ENCODE measurements at regions not wholly inside any gene's neighbourhood (a gene's known extent, or its start where the extent isn't known, plus 50 kb on each side); places are given as distances from the start of the nearest gene placed in this dataset.

DNA sequence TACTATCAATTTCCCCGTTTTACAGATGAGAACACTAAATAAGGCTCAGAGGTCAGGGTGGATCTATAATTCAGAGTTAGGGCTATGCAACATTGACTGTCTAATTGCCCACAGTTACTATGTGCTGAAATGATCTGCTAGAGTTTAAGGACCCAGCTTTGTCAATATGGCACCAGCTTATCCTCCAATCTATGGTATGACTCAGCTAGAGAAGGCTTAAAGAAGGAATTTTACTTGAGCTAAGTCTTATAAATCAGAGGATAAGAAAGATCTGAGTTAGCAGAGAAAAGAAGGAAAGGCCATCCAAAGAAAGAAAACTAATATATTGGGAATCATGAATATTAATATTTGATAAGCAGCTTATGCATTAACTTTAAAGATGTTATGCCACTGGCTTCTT, 78.1 kb downstream of the ASB9 start:
- DNase-seq: no peak

DNA sequence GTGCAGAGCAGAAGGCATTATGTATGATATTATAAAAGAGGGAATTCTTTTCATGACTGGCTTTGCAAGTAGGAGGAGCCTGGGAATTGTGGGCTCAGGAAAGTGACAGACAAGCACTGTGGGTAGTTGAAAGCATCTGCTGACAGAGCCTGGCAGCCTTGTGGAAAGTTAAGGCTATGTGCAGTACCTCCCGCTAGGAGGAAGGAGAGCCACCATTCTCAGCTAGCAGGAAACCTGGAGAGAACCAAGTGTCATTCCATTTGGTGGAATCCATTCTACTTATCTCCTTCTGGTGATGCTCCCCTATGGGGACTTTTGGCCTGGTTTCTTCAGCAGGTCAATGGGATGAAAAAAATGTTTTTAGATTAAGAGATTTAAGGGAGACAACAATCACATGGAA, 81.8 kb downstream of the ASB9 start:
- no peak for DNase-seq

DNA sequence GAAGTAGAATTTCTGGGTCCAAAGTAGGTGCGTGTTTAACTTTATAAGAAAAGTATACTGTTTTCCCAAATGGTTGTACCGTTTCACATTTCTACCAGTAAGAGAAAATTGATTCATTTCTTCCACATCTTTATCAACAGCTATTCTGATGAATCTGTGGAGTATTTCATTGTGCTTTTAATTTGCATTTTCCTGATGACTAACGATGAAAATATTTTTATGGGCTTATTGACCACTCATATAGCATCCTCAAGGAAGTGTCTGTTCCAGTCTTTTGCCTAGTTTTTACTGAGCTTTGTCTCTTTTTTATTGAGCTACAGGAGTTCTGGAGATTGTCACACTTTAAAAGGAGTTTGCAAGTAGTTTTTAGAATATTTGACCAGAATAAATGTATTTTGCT, 92.6 kb downstream of the ASB9 start:
- DNase-seq: no peak

DNA sequence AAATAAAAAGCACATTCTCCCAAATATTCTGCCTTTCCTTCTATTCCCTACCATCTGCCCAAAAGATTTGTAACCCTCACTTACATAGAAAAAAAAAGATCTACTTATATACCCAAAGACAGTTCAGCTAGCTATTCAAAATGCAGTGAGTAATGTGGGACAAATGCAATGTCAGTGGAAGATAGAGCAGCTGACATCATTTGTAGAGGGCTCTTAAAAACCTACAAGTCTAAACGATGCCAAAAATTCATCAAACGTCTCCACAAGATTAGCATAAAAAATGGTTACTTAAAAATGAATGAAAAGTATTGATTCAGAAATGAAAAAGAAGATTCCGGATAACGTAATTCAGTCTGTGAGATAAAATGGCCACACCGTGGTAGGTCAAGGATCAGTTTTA, 96.5 kb downstream of the ASB9 start:
- no peak for DNase-seq

DNA sequence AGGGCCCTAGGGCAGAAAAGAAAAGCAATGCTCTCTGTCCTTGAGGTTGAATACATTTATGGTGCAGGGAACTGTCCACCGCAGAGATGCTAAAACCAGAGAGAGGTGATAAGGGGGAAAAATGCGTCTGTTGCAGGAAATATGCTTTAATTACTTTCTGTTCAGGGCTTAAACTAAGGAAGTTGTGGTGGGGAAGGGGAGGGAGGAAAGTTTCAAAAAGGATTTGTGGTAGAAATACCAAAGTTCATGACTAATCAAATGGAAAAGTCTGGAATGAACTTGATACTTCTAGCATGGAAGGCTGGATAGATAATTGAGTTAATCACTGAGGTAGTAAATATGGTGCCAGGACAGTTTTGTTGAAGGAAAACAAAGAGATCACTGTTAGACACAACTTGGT, 99.0 kb downstream of the ASB9 start:
- DNase-seq: no peak

DNA sequence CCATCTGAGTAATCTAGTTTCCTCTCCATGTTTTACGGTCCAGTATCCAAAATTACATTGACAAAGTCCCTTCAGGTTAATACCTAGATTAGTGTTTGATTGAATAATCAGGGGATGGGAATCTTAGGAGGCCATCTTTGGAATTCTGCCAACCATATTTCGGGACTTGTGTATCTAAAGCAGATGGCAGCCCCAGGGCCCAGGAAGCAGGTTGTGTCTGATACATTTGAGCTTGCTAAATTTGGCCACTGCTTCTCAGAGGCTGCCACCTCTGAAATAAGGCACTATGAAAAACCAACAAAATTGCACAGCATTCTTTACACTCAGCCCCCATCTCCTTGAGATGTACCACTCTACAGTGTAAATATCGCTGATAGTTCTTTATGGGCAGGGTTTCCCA, 102.1 kb downstream of the ASB9 start:
- DNase-seq: no peak

DNA sequence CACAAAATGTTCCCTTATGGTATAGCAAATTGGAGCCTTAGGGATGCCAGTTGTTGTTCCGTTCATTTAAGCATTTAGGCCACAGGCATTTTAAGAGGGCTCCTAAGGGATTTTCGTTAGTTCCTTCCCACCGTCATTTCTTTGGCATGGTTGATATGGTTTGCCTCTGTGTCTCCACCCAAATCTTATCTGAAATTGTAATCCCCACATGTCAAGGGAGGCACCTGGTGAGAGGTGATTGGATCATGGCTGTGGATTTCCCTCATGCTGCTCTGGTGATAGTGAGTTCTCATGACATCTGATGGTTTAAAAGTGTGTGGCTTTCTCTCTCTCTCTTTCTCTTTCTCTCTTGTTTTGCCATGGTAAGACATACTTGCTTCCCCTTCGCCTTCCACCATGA, 104.1 kb downstream of the ASB9 start:
- no peak for DNase-seq

DNA sequence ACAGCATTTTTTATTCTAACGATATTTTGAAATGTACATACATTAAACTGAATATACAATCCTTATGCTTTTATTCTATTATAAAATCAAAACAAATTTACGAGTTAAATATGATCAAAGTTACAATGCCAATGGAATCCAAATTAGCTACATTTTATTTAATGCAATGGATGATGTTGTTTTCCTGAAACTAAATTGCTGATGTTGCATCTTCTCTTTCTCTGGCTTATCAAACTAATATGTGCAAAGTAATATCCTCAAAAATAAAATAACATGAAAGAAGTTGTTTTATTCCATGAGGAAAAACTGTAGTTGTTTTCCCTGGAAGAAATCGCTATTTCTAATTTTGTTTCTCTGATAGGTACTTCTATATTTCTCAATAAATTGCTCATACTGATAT, 106.8 kb downstream of the ASB9 start:
- no peak for DNase-seq

DNA sequence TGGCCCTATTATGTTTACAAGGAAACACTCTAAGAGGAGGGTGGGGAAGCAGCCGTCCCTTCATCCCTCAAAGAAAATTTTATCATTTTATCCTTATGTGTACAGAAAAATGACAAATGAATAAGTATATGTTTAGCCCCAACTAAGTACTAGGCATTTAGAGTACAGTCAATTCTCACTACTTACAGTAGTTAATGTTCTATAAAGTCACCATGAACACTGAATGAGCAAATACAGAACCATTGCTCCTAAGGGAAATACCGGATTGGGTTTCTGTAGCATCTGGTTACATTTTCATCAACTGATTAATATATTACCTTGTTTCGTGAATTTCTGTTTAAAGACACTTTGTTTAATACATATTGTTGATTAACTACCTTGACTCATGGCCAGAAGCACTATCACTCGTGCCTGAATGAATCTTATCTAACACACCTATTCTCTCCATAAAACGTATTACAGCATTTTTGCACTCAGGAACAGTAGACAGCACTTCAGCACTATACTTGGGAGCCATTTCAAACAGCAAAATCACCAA, 109.3 kb downstream of the ASB9 start:
- DNase-seq: no peak

DNA sequence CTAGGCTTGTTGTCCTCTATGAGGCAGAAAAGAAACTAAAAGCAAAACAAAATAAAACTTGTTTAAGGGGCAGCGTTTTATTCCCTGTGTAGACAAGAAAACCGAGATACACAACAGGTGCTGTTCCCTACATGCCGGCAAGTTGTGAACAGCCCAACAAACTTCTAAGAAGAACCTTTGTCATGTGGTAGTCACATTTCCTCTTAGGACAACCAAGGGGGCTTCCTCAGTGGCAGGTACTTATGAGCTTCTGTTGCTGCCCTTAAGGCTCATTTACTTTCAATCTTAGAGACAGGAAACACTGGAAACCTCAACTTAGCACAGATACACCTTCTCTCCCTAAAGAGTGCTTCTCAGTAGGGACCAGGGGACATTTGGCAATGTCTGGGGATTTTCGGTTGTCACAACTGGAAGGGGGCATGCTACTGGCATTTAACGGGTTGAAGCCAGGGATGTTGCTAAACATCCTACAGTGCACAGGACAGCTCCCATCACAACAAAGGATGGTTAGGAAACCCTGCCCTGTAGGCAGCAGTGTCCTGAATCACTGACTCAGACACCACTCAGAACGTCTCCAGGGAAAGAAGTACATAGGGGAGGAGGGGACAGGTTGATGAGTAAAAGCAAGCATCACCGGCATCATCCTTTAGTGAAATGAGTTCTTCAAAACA, 111.0 kb downstream of the ASB9 start:
- DNase-seq: no peak

DNA sequence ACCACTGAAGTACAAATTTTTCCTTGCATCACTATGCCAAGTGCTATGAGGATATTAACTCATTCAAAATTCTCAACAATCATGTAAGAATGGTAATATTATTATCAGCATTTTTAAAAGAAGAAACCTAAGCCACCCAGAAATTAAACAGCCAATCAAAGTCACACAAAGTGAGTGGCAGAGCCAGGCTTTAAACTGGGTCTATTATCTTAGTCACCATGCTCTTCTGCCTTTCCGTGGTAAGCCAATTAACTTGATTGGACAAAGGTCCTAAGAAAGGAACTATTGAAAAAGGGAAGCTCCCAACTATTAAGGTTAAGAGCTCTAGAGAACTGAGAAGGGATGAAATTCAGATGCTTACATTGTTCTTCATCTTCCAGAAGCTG, 111.5 kb downstream of the ASB9 start:
- DNase-seq: no peak

DNA sequence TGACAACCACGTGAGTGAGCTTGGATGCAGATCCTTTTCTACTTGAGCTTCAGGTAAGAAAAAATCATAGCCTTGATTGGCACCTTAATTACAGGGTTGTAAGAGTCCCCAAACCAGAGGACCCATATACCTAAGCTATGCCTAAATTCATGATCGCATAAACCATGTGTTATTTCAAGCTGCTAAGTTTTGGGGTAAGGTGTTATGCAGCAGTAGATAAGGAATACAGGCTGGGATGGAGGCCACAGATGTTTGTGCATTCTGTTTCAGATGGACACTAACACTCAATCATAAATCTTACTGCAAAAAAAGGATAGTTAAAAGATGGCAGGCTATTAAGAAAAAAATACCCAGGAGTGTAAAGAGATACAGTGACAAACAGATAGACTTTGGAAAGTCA, 112.3 kb downstream of the ASB9 start:
- DNase-seq: no peak

DNA sequence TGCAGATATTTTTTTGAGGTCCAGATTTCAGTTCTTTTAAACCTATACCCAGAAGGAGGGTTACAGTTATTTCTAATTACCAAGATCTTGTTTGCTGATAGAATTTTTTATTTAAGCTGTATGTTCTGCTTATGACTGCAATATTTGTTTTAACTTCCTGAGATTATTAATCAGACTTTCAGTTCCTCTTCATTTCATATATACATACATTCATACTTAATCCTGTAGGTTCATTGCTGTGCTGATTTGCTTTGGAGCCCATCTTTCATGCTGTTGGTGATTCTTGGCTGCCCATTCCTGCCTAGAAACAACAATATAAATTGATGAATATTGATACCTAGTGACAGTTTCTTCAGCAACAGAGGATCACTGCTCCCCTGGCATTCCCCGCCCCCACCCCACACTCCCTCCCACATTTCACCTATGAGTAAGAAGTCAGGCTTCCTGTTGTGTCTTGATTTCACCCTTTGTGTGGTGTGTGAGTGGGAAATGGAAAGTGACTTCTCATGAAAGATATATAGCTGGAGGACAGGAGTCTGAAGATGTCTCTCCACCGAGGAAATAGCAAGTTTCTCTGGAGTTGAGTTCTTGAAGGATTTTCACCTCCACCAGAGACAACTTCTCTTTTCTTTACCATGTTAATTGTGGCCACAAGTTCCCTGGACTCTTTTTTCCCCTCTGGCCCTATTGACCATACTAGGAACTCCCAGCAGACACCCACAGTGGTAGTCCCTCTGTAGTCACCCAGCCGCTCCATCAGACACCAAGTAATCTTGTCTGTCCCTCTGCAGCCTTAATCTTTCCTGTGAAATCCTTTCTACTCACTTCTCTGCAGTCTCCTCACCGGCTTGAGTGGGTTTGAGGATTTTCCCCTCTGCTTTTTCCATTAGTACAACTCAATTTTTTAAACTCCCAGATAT, 118.4 kb downstream of the ASB9 start:
- DNase-seq: no peak

DNA sequence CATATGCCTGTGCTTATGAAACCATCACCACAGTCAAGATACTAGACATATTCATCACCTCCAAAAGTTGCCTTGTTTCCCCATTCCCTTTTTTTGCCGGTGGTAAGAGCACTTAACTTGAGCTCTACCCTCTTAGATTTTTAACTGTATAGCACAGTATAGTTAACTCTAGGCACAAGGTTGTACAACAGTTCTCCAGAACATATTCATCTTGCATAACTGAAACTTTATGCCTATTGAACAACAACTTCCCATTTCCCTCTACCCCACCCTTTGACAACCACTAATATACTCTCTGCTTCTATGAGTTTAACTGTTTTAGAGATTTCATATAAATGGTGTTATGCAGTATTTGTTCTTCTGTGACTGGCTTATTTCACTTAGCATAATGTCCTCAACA, 119.3 kb downstream of the ASB9 start:
- no peak for DNase-seq

DNA sequence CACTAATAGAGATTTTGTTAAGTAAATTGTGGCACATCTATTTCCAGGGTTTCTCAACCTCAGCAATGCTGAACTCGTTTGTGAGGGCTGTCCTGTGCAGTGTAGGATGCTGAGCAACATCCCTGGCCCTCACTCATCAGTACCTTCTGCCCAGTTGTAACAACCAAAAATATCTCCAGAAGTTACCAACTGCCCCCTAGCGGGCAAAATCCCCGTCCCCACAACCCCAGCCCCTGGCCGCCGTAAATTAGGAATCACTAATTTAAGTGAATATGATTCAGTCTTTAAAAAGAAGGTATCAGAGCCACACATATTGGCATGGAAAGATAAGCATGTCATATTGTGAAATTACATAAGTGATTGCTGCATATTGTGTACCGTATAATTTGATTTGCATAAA, 123.4 kb downstream of the ASB9 start:
- DNase-seq: no peak

DNA sequence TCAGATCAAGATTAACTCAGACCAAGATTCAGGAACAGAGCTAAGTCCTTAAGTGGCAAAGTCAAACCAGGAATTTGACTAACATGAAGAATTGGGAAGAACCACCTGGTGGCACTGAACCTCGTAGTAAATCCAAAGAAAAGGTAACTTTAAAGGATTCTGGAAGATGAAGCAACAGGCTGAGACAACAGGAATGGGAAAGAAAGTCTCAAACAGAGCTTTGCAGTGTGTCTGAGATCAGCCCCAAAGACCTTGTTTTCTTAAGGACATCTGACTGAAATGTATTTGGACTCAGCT, 126.1 kb downstream of the ASB9 start:
- no peak for DNase-seq

DNA sequence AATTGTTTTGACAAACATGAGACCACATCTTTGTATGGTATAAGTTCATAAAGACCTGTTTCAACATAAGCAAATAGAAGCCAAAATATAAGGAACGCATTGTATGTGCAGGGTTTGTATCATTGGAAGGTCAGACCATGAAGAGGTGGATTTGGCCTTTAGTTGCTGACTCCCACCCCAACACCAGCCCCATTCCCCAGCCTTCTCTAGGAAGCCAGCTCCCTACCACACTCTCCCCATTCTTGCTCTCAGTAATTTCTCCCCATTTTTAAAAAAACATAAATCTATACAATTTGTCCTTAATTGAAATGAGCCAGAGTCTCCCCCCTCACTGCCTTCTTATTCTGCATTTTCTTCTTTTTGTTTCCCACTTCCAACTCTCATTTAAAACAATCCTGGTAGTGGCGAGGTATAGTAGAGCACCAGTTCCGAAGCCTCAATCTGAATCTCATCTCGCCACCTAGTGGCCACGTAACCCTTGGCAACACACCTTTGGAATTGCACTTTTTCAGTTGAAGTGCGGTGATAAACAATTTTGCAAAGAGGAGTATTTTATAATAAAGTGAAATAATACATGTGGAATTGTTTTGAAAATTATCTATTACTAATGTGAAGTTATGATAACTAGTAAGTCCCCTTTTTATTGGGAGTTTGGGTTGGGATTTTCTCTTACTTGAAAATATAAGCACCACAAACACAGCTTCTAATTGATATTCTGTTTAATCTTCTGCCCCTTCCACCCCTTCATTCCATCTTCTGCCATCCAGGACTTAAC, 126.6 kb downstream of the ASB9 start:
- DNase-seq: peak; percentile 33

DNA sequence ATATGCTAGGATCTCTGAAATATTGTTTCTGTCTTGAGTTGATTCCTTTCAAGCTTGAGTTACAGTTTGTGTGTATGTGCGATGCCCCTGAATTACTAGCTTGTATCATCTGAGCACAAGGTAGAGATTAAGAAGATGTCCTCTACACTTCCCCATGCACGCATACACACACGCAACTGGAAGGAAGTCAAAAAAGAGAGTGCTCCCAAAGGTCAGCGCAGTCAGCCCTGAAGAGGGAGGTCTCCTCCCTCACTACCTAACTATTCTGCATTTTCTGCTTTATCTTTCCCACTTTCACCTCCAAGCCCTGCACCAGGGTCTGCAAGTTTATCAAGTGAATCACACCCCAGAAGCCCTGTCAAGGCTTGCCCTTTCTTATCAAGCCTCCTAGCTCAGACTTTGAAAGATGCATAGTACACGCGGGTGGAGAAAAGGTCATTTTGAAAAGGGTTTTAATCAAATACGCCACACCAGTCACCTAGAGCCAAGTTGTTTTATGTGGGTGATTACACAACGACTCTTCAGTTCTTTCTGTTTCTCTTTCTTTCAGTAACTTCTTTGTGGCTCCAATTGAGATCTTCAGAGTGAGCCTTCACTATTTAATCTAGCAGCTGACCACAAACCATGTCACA, 127.7 kb downstream of the ASB9 start:
- no peak for DNase-seq

DNA sequence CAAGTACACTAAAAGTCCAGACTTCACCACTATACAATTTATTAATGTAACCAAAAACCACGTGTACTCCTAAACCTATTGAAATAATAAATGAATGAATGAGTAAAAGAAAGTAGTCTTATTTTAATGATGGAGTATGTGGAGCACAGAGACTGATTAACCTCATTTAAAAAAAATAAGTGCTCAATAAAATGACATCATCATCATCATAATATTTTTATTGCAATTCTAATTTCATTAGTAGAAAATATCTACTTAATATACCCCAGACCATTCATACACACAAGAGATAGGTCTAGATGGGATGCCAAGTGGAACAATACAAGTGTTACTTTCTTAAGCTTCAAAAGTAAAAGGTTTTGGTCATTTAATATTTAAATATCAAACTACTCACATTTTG, 133.1 kb downstream of the ASB9 start:
- DNase-seq: no peak

DNA sequence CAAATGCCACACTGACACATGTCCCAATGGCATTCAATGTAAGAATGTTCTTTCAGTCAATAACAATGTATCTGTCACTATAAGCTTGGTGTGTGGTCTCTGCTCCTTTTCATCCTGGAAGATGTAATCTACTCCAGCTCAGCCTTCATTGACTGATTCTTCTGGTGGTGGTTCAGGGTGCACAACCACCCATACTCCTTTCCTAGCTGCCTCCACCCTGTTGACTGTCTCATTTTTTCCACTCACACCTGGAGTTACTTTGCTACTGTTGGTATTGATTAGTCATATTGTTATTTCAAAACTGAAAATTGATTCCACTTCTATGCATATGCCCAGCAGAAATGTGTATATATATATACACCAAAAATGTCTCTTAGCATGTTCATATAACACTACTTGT, 140.5 kb downstream of the ASB9 start:
- DNase-seq: no peak

DNA sequence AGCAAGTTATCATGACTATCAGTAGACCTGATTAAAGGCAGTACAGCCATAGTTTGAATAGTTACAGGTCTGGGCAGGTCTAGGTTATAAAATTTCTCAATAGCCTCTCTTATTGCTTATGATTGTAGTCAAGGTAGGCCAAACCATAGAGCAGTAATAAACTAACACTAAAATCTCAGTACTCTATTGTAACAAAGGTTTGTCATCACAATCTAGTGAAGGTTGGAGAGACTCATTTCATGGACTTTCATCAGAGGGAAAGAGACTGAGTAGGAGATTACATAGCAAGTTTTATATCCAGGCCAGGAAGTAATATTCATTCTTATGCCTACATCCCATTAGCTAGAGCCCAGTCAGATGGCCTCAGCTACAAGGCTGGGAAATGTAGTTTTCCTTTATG, 141.0 kb downstream of the ASB9 start:
- DNase-seq: no peak

DNA sequence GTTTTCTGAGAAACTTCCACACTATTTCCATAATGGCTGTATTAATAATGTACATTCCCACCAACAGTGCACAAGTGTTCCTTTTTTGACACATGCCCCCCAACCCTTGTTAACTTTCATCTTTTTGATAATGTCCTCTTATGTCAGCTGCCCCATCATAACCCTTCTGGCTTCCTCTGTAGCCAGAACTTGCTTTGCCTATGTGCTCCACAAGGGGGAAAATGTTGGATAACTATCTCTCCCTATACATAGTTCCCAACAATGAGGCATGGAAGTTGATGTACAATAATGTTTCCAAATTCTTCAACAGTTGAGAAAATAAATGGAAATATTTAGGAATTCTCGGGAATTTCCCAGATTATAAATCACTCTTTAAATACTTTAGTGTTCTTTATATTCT, 142.9 kb downstream of the ASB9 start:
- no peak for DNase-seq

DNA sequence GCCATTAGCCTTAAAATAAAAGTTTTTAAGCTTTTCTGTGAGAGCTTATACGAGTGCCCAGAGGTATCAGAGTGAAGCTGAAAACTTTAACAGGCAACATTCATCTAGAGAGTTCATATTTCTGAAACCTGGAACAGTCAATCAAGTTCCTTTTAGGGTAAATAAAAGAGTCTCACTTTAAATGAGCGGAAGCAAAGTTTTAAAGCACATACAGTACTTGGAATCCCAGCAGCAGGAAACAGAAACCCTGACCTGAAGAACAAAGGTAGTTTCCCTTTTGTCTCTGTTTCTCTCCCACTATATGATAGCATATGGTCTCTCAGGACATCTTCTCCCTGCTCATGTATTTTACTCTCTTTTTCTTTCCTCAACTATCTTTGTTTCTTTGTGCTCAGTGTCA, 153.0 kb downstream of the ASB9 start:
- no peak for DNase-seq

Measured in CD4-positive, alpha-beta T cell treated with Interferon gamma for 1 hour (primary cell).